Left ventricle myocardium superior (tissue), 1 donor: ENCODE measurements at regions not wholly inside any gene's neighbourhood (a gene's known extent, or its start where the extent isn't known, plus 50 kb on each side); places are given as distances from the start of the nearest gene placed in this dataset.
"Not testable (repeated sequence)": the region's sequence is repeated elsewhere in the genome, so short reads cannot be mapped to it uniquely, and the experiment has no call there.

Experiments
- ATAC-seq: fragments of 200-7000 bp; cut with Tn5 transposase; one replicate; pipeline ENCODE4 v1.9.1; 2020; ENCODE audit warnings: mild to moderate bottlenecking, moderate library complexity
- DNase-seq: peaks from one replicate; pipeline ENCODE4 v3.0.0-alpha.2; 2020
- intact Hi-C: fragments of 100-400 bp; cut with micrococcal nuclease; formaldehyde crosslinking; loops from one replicate; pipeline ENCODE4 v1.11.0; 2022
- donor health status: DM: no; HTN: yes; CAD: no; lungs with severe emphysema.

GRCh38 chr13:44135566-44135965 is 238.1 kb upstream of the SERP2 start:
- intact Hi-C loops: no loop called here
- ATAC-seq (no peak), DNase-seq (no peak)

- no peak for DNase-seq
- intact Hi-C loops: no loop called here
- ATAC-seq: no peak
Observed at GRCh38 chr13:44136696-44137268, 236.8 kb upstream of the SERP2 start.

GRCh38 chr13:44137466-44137865 is 236.2 kb upstream of the SERP2 start:
- ATAC-seq (no peak), DNase-seq (no peak)
- intact Hi-C loops: no loop called here

- no peak for DNase-seq
- no peak for ATAC-seq
- intact Hi-C loops: no loop called here
Observed at GRCh38 chr13:44140146-44140545, 233.5 kb upstream of the SERP2 start.

- no peak for DNase-seq
- intact Hi-C loops: no loop called here
- no peak for ATAC-seq
Observed at GRCh38 chr13:44140888-44141724, 232.5 kb upstream of the SERP2 start.

GRCh38 chr13:44141725-44142539 is 231.7 kb upstream of the SERP2 start:
- ATAC-seq (peak; percentile 99), DNase-seq (peak; percentile 99)
- intact Hi-C loops: no loop called here

- ATAC-seq: peak; percentile 13
- intact Hi-C loops: no loop called here
- DNase-seq: no peak
Observed at GRCh38 chr13:44142540-44142867, 231.1 kb upstream of the SERP2 start.

GRCh38 chr13:44142941-44143665 is 230.5 kb upstream of the SERP2 start:
- intact Hi-C loops: no loop called here
- DNase-seq (no peak), ATAC-seq (no peak)

- intact Hi-C loops: no loop called here
- DNase-seq (no peak), ATAC-seq (no peak)
Observed at GRCh38 chr13:44146138-44146537, 227.5 kb upstream of the SERP2 start.

- no peak for ATAC-seq
- intact Hi-C loops: no loop called here
- no peak for DNase-seq
Observed at GRCh38 chr13:44147233-44147632, 226.4 kb upstream of the SERP2 start.

- DNase-seq: no peak
- intact Hi-C loops: no loop called here
- ATAC-seq: no peak
Observed at GRCh38 chr13:44147648-44148047, 226.0 kb upstream of the SERP2 start.

GRCh38 chr13:44148159-44148914 is 225.3 kb upstream of the SERP2 start:
- no peak for ATAC-seq
- DNase-seq: no peak
- intact Hi-C loops: no loop called here

- intact Hi-C loops, ATAC-seq: not testable (repeated sequence)
Observed at GRCh38 chr13:44149231-44149630, 224.4 kb upstream of the SERP2 start.

GRCh38 chr13:44149821-44150220 is 223.8 kb upstream of the SERP2 start:
- intact Hi-C loops: no loop called here
- no peak for DNase-seq
- ATAC-seq: no peak

More at GRCh38 chr13:44149231-44149630, 224.4 kb upstream of the SERP2 start:
- not testable (repeated sequence) for DNase-seq

- DNase-seq (no peak), ATAC-seq (no peak)
- intact Hi-C loops: no loop called here
Observed at GRCh38 chr13:44151474-44151873, 222.2 kb upstream of the SERP2 start.

GRCh38 chr13:44153496-44153895 is 220.1 kb upstream of the SERP2 start:
- no peak for ATAC-seq
- intact Hi-C loops: no loop called here
- no peak for DNase-seq

- DNase-seq (peak; percentile 58), ATAC-seq (peak; percentile 84)
- intact Hi-C loops: no loop called here
Observed at GRCh38 chr13:44155422-44156293, 218.0 kb upstream of the SERP2 start.

GRCh38 chr13:44156294-44156658 is 217.3 kb upstream of the SERP2 start:
- no peak for ATAC-seq
- intact Hi-C loops: no loop called here
- DNase-seq: no peak
